ENCODE measurements at regions not wholly inside any gene's neighbourhood (a gene's known extent, or its start where the extent isn't known, plus 50 kb on each side); places are given as distances from the start of the nearest gene placed in this dataset.
A peak's percentile ranks its signal among the peaks of the same experiment; 100 is the strongest.
"Not testable (repeated sequence)": the region's sequence is repeated elsewhere in the genome, so short reads cannot be mapped to it uniquely, and the experiment has no call there.

GRCh38 chr1:182205351-182206022, 144.0 kb upstream of the ZNF648 start:
- Histone ChIP-seq H3K9me3 (ENCODE audit: control insufficient read depth in 1 of 2, low read length in 2 of 2) (no peaks in the 10 kb centered on the region), H3K27ac (ENCODE audit: low read depth, low read length) (no peak overlapping the region), H3K4me3 (ENCODE audit: low read length in 2 of 2) (no peak overlapping the region), H3K4me1 (ENCODE audit: insufficient read depth, low read length) (no peaks in the 10 kb centered on the region), H3K27me3 (ENCODE audit: insufficient read depth, low read length) (no peaks in the 10 kb centered on the region), H3K36me3 (ENCODE audit: insufficient read depth, low read length) (no peaks in the 10 kb centered on the region)
- no peaks in the 10 kb centered on the region for H3K36me3 Mint-ChIP-seq
- peak overlapping the region in 1 of 7 donors; percentile 77 for H3K27ac Mint-ChIP-seq
- no peaks in the 10 kb centered on the region for H3K4me1 Mint-ChIP-seq
- no peak overlapping the region for H3K4me3 Mint-ChIP-seq
- DNase-seq: no peak
- peaks cover 0 to 2% of the 10 kb centered on the region in 2 donors for H3K27me3 Mint-ChIP-seq
- intact Hi-C loops (cut with micrococcal nuclease): no loop called here
- ChIA-PET POLR2A (ENCODE audit: partially characterized antibody) (no interaction called here), CTCF (ENCODE audit: partially characterized antibody) (interaction anchor here (1.4 kb wide), 1 partner anchor 9 kb away, joined by 3 read pairs; no protein-coding TSS in a partner anchor)
- H3K9me3 Mint-ChIP-seq: no peaks in the 10 kb centered on the region

- POLR2A ChIA-PET (ENCODE audit: partially characterized antibody): no interaction called here
These were observed 141.8 kb upstream of the ZNF648 start for GRCh38 chr1:182203191-182203875.

GRCh38 chr1:182201490-182201889, 140.0 kb upstream of the ZNF648 start:
- H3K27ac ChIP-seq (ENCODE audit: low read depth, low read length); POLR2A ChIA-PET (ENCODE audit: partially characterized antibody); H3K27ac Mint-ChIP-seq; H3K9me3 Mint-ChIP-seq; H3K4me1 Mint-ChIP-seq; H3K4me3 ChIP-seq (ENCODE audit: low read length in 2 of 2); H3K36me3 Mint-ChIP-seq; H3K27me3 Mint-ChIP-seq; H3K9me3 ChIP-seq (ENCODE audit: control insufficient read depth in 1 of 2, low read length in 2 of 2); H3K27me3 ChIP-seq (ENCODE audit: insufficient read depth, low read length); H3K4me1 ChIP-seq (ENCODE audit: insufficient read depth, low read length); H3K4me3 Mint-ChIP-seq; DNase-seq; H3K36me3 ChIP-seq (ENCODE audit: insufficient read depth, low read length); intact Hi-C loops (cut with micrococcal nuclease): not testable (repeated sequence)
- CTCF ChIA-PET (ENCODE audit: partially characterized antibody): interaction anchor here (1.0 kb wide), 1 partner anchor 119 kb away, joined by 3 read pairs; no protein-coding TSS in a partner anchor

More at GRCh38 chr1:182203191-182203875, 141.8 kb upstream of the ZNF648 start:
- Histone ChIP-seq H3K9me3 (ENCODE audit: control insufficient read depth in 1 of 2, low read length in 2 of 2) (no peaks in the 10 kb centered on the region), H3K36me3 (ENCODE audit: insufficient read depth, low read length) (no peaks in the 10 kb centered on the region), H3K27me3 (ENCODE audit: insufficient read depth, low read length) (no peaks in the 10 kb centered on the region), H3K27ac (ENCODE audit: low read depth, low read length) (no peak overlapping the region), H3K4me3 (ENCODE audit: low read length in 2 of 2) (no peak overlapping the region), H3K4me1 (ENCODE audit: insufficient read depth, low read length) (no peaks in the 10 kb centered on the region)
- peaks cover 0 to 2% of the 10 kb centered on the region in 2 donors for H3K27me3 Mint-ChIP-seq
- H3K36me3 Mint-ChIP-seq: no peaks in the 10 kb centered on the region
- DNase-seq: no peak
- no peaks in the 10 kb centered on the region for H3K4me1 Mint-ChIP-seq
- intact Hi-C loops (cut with micrococcal nuclease): no loop called here
- CTCF ChIA-PET (ENCODE audit: partially characterized antibody): interaction anchor here (1.4 kb wide), 1 partner anchor 26 kb away, joined by 4 read pairs; no protein-coding TSS in a partner anchor
- no peaks in the 10 kb centered on the region for H3K9me3 Mint-ChIP-seq
- no peak overlapping the region for H3K27ac Mint-ChIP-seq
- no peak overlapping the region for H3K4me3 Mint-ChIP-seq

GRCh38 chr1:182200025-182200812, 138.7 kb upstream of the ZNF648 start:
- no peaks in the 10 kb centered on the region for H3K9me3 Mint-ChIP-seq
- no peak overlapping the region for H3K4me3 ChIP-seq (ENCODE audit: low read length in 2 of 2)
- ChIA-PET CTCF (ENCODE audit: partially characterized antibody) (interaction anchor here (1.0 kb wide), 2 partner anchors 16 to 115 kb away, joined by 3 to 4 read pairs; no protein-coding TSS in a partner anchor), POLR2A (ENCODE audit: partially characterized antibody) (no interaction called here)
- H3K27me3 ChIP-seq (ENCODE audit: insufficient read depth, low read length): no peaks in the 10 kb centered on the region
- peaks cover 5 to 6% of the 10 kb centered on the region in 2 donors for H3K27me3 Mint-ChIP-seq
- no peak overlapping the region for H3K27ac Mint-ChIP-seq
- no peaks in the 10 kb centered on the region for H3K36me3 Mint-ChIP-seq
- H3K4me1 Mint-ChIP-seq: no peaks in the 10 kb centered on the region
- H3K4me1 ChIP-seq (ENCODE audit: insufficient read depth, low read length): no peaks in the 10 kb centered on the region
- H3K4me3 Mint-ChIP-seq: no peak overlapping the region
- intact Hi-C loops (cut with micrococcal nuclease): no loop called here
- no peaks in the 10 kb centered on the region for H3K36me3 ChIP-seq (ENCODE audit: insufficient read depth, low read length)
- no peaks in the 10 kb centered on the region for H3K9me3 ChIP-seq (ENCODE audit: control insufficient read depth in 1 of 2, low read length in 2 of 2)
- H3K27ac ChIP-seq (ENCODE audit: low read depth, low read length): no peak overlapping the region
- no peak for DNase-seq

- DNase-seq: no peak
- no peaks in the 10 kb centered on the region for H3K9me3 ChIP-seq (ENCODE audit: control insufficient read depth in 1 of 2, low read length in 2 of 2)
- no peaks in the 10 kb centered on the region for H3K4me1 Mint-ChIP-seq
- no peaks in the 10 kb centered on the region for H3K36me3 ChIP-seq (ENCODE audit: insufficient read depth, low read length)
- POLR2A ChIA-PET (ENCODE audit: partially characterized antibody): interaction anchor here (1.0 kb wide), 1 partner anchor 111 kb away, joined by 3 read pairs; no protein-coding TSS in a partner anchor
- no peaks in the 10 kb centered on the region for H3K4me1 ChIP-seq (ENCODE audit: insufficient read depth, low read length)
- no peak overlapping the region for H3K4me3 ChIP-seq (ENCODE audit: low read length in 2 of 2)
- peaks cover 6 to 9% of the 10 kb centered on the region in 2 donors for H3K27me3 Mint-ChIP-seq
- H3K4me3 Mint-ChIP-seq: no peak overlapping the region
- no peak overlapping the region for H3K27ac ChIP-seq (ENCODE audit: low read depth, low read length)
- intact Hi-C loops (cut with micrococcal nuclease): no loop called here
- CTCF ChIA-PET (ENCODE audit: partially characterized antibody): interaction anchor here (0.8 to 1.7 kb wide), 3 partner anchors 111 to 198 kb away, joined by 3 to 14 read pairs (median 8); no protein-coding TSS in a partner anchor
- H3K9me3 Mint-ChIP-seq: peaks cover 0 to 1% (median 0%) of the 10 kb centered on the region in 8 donors
- H3K27ac Mint-ChIP-seq: no peak overlapping the region
- no peaks in the 10 kb centered on the region for H3K27me3 ChIP-seq (ENCODE audit: insufficient read depth, low read length)
- no peaks in the 10 kb centered on the region for H3K36me3 Mint-ChIP-seq
These were observed 136.6 kb upstream of the ZNF648 start for GRCh38 chr1:182198006-182198605.

GRCh38 chr1:182196897-182197870, 135.7 kb upstream of the ZNF648 start:
- H3K36me3 Mint-ChIP-seq: no peaks in the 10 kb centered on the region

More at GRCh38 chr1:182196897-182197870, 135.7 kb upstream of the ZNF648 start:
- Histone ChIP-seq H3K27me3 (ENCODE audit: insufficient read depth, low read length) (no peaks in the 10 kb centered on the region), H3K9me3 (ENCODE audit: control insufficient read depth in 1 of 2, low read length in 2 of 2) (no peaks in the 10 kb centered on the region), H3K36me3 (ENCODE audit: insufficient read depth, low read length) (no peaks in the 10 kb centered on the region), H3K27ac (ENCODE audit: low read depth, low read length) (no peak overlapping the region), H3K4me3 (ENCODE audit: low read length in 2 of 2) (no peak overlapping the region), H3K4me1 (ENCODE audit: insufficient read depth, low read length) (no peaks in the 10 kb centered on the region)
- Mint-ChIP-seq H3K27ac (no peak overlapping the region), H3K9me3 (peaks cover 0 to 1% (median 0%) of the 10 kb centered on the region in 8 donors), H3K4me1 (no peaks in the 10 kb centered on the region), H3K27me3 (peaks cover 9% of the 10 kb centered on the region in 2 donors), H3K4me3 (no peak overlapping the region)
- CTCF ChIA-PET (ENCODE audit: partially characterized antibody): interaction anchor here (0.8 to 1.7 kb wide), 5 partner anchors 13 to 199 kb away, joined by 3 to 14 read pairs (median 3); no protein-coding TSS in a partner anchor
- POLR2A ChIA-PET (ENCODE audit: partially characterized antibody): interaction anchor here (1.0 kb wide), 1 partner anchor 110 kb away, joined by 3 read pairs; no protein-coding TSS in a partner anchor
- DNase-seq: no peak
- intact Hi-C loops (cut with micrococcal nuclease): no loop called here

All from CD4-positive, alpha-beta memory T cell (primary cell).